GM12878 (cell line): ENCODE measurements at regions not wholly inside any gene's neighbourhood (a gene's known extent, or its start where the extent isn't known, plus 50 kb on each side); places are given as distances from the start of the nearest gene placed in this dataset.

ENCODE experiments used
- CBX5 ChIP-seq: sonication (generic); IDR thresholded peaks from 2 replicates; pipeline ENCODE4 v1.6.1; 2016; ENCODE audit warnings: low read depth, moderate library complexity, mild to moderate bottlenecking, inconsistent platforms
- CREB1 ChIP-seq: IDR thresholded peaks from 2 replicates; pipeline ENCODE4 v1.6.1; 2012; ENCODE audit warnings: low read depth, mild to moderate bottlenecking, inconsistent platforms
- CTCF ChIP-seq, 3 experiments: IDR thresholded peaks in 2 of 3; conservative IDR thresholded peaks in 1 of 3; 2 replicates each; pipeline ENCODE4 v1.5.1; 2011; ENCODE audit warnings: low read depth in 3 of 3, low read length in 3 of 3, mild to moderate bottlenecking in 3 of 3, control low read depth in 2 of 3, moderate library complexity in 2 of 3, inconsistent platforms in 1 of 3, mixed read lengths in 1 of 3; ENCODE audit not compliant: control insufficient read depth in 2 of 3, insufficient read depth in 1 of 3; ENCODE audit errors: extremely low read depth in 1 of 3
- EZH2 ChIP-seq: IDR thresholded peaks from 2 replicates; pipeline ENCODE4 v1.6.1; 2012; ENCODE audit warnings: low read depth, mild to moderate bottlenecking, control low read depth, inconsistent platforms, low read length, borderline replicate concordance; ENCODE audit not compliant: control insufficient read depth
- MXI1 ChIP-seq: fragments of 150-350 bp; IDR thresholded peaks from 2 replicates; pipeline ENCODE4 v1.6.1; 2011; ENCODE audit warnings: low read depth, mild to moderate bottlenecking, inconsistent platforms, low read length, improper control_type of control experiment
- PBX3 ChIP-seq: IDR thresholded peaks from 2 replicates; pipeline ENCODE4 v1.6.1; 2011; ENCODE audit warnings: mild to moderate bottlenecking, low read depth, low read length, moderate library complexity; ENCODE audit not compliant: insufficient replicate concordance
- POLR2A ChIP-seq: IDR thresholded peaks from 2 replicates; pipeline ENCODE4 v1.6.1; 2011; ENCODE audit warnings: low read depth, mild to moderate bottlenecking, low read length
- POU2F2 ChIP-seq: IDR thresholded peaks from 3 replicates; pipeline ENCODE4 v1.6.1; 2011; ENCODE audit warnings: low read depth, mild to moderate bottlenecking, low read length, borderline replicate concordance
- USF2 ChIP-seq: IDR thresholded peaks from 2 replicates; pipeline ENCODE4 v1.6.1; 2011; ENCODE audit warnings: low read depth, low read length, improper control_type of control experiment, borderline replicate concordance
- YBX1 ChIP-seq: fragments of 450-650 bp; IDR thresholded peaks from 2 replicates; pipeline ENCODE4 v1.6.1; 2016; ENCODE audit warnings: antibody characterized with exemption
- YY1 ChIP-seq: IDR thresholded peaks from 2 replicates; pipeline ENCODE4 v1.6.1; 2011; ENCODE audit warnings: low read depth, mild to moderate bottlenecking, low read length

GRCh38 chr14:103250874-103251273, 83.2 kb upstream of the EIF5 start:
- TF ChIP-seq EZH2 (no peak), POU2F2 (no peak), CTCF (IDR thresholded peaks at IDR 0.05 in 2 of 3, conservative IDR thresholded peaks at IDR 0.05 in 1 of 3; ENCODE audit: control insufficient read depth in 2 of 3, extremely low read depth in 1 of 3, insufficient read depth in 1 of 3, low read depth in 3 of 3, low read length in 3 of 3) (no peak), CREB1 (no peak), POLR2A (no peak), PBX3 (no peak), MXI1 (no peak), YY1 (no peak), USF2 (no peak), YBX1 (no peak), CBX5 (no peak)
